ENCODE measurements at regions not wholly inside any gene's neighbourhood (a gene's known extent, or its start where the extent isn't known, plus 50 kb on each side); places are given as distances from the start of the nearest gene placed in this dataset.

DNA sequence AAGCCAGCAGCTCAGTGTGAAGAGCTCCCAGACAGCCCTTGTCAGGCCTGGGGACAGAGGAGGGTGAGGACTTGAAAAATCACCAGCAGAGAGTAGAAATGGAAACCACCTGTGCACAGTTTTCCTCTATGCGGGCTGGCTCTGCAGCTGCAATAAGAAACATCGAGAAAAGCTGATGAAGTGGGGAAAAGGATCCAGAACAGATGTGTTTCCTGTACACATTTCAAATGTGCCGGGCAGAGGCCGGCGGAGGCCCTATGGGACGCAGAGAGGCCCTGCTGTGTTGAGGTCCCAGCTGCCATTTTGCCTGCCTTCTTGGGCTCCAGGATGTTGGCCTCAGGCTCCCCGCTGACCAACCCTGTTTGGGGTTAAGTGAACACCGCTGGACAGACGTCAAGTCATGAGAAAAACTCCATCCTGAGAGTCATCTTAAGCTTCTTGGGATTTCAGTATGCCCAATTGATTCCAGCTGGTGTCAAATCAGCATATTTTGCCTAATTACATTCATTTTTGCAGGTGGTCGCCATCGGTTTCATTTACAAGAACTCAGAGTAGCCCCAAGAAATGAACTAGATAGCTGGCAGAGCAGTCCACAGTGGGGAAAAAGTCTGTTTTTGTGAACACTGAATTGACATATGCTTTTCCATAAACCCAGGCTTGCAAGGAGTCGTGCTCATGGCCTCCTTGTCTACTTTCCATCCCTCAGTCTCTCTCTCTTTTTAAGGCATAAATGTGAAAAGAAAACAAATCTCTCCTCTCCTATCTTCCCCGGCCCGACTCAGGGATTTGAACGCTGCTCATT, 150.4 kb upstream of the PHACTR3 start:
- peak; percentile 51 for DNase-seq
- intact Hi-C loops (cut with micrococcal nuclease), result no loop called here
- peak; percentile 72 for ATAC-seq

DNA sequence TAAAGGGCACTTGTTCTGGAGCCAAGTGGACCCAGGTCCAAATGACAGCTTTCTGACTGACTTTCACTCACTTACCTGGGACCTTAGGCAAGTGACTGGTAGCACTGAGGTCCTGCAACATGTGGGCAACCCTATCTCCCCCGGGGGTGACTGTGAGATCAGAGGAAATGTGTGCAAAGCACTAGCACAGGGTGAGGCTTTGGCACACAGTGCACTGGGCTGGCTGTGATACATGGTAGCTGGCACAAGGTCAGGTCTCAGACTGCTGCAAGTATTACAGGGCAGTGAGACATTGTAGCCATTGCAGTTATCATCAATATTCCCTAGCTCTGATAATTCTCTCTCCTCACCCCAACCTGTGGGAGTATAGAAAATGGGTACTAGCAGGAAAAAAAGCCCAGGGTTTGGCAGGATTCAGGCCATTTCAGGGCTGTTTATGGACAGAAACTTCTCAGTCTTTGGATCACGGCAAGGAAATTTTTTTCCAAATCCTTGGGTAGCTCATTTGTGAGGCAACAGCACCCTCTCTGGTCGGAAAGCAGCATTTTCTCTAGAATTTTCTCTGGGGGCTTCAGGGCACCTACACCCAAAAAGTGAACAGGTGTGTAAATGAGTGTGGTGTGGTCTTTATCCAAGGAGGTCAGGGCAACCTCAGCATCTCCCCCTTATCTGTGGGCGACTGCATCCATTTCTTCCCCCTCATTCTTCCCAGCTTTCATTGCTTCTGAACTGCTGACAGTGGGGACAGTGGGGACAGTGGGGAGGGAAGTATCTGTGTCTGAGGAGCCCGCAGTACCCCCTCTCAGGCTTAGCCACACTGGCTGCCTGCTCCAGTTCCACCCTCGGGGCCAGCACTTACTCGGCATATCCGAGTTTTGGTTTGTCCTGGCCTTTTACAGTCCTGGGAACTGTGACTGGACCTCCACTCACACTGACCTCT, 148.7 kb upstream of the PHACTR3 start:
- DNase-seq (peak; percentile 48), ATAC-seq (peak; percentile 73)
- intact Hi-C loops (cut with micrococcal nuclease), result no loop called here

DNA sequence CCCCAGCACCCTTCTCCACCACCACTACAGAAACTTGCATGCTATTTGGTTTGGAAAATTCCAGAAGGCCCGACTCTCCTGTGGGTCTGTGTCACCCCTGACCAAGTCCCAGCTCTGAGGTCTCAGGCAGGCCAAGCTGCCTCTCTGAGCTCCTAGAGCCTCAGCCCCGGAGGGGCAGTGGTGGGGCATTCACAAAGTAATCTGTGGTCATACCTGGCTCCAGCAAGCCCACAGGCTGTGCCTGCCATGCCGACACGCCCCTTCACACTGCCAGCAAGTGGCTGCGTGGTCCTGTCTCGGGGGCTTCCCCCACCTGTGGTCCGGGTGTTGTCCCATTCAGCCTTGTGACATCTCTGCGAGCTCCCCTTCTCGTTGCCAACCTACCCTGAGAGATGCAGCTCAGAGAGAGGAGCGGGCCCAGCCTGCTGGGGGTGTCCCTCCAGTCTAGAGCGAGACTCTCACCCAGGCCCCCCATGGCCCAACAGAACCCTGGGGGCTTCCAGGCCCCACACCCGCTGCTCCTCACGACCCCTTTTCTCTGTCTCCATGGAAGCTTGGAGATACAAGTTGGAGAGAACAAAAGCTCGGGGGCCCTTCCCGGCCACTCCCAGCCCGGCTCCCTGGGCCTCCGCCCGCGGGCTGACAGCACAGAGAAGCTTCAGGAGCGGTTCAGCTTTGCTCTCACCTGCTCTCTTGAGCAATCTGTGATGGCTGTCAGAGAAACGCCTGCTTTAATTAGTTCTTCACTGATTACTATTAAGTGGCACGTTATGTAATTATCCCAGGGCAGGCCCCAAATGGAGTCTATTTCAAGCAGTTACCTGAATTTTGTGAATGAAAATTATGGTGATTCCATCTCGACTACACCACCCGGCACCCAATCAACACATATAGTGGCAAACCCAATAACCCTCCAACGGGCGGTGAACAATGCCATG, 147.7 kb upstream of the PHACTR3 start:
- ATAC-seq (no peak), DNase-seq (no peak)
- intact Hi-C loops (cut with micrococcal nuclease), result no loop called here

DNA sequence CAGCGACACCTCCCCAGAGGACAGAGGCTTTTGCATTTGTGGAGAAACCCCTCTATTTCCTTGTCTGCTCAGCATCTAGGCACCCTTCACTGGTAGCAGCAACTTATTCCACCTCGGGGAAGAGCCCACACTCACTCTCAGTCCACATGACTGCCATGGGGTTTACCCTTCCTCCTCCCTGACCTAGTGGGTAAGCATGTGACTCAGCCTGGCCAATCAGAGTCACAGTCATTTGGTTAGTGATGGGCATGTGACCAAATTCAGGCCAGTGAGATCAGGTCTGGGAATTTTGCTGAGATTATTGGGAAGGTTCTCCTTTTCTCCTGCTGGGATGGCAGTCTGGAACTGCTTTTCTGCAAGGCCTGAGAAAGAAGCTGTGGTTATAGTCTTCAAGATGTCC, 145.7 kb upstream of the PHACTR3 start:
- DNase-seq (no peak), ATAC-seq (no peak)
- intact Hi-C loops (cut with micrococcal nuclease), result no loop called here

DNA sequence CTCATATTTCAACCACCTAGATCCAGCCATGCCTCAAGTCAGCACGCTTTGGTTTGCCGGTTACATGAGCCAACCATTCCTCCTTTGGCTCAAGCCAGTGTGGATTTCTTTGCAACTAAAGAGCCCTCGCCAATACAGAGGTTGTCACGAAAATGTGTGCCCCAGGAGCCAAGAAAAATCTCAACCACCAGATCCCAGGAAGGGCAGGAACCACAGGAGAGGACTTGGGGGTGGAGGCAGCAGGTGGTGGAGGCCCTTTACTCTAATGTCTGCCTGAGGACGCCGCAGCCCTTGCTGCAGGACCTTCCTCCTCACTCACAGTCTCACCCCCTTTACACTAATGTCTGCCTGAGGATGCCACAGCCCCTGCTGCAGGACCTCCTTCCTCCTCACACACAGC, 144.8 kb upstream of the PHACTR3 start:
- no peak for ATAC-seq
- intact Hi-C loops (cut with micrococcal nuclease), result no loop called here
- no peak for DNase-seq

DNA sequence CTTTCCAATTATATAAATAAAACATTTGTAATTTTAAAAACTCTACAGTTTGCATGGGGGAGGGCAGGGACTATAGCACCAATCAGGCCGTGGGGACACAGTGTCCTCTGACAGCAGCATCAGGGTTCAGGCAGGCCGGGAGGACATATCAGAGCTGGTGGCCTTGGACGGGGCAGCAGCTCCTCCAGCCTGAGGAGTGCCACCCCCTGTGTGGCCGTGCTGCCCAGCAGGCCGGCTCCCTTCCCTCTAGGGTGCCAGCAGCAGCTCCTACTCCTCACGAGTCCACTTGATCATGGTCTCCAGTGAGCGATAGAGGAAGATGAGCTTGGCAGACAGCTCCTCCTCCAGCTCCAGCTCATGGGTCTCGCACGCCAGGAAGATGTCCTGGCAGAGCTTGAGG, 144.0 kb upstream of the PHACTR3 start:
- DNase-seq (no peak), ATAC-seq (no peak)
- intact Hi-C loops (cut with micrococcal nuclease), result no loop called here

DNA sequence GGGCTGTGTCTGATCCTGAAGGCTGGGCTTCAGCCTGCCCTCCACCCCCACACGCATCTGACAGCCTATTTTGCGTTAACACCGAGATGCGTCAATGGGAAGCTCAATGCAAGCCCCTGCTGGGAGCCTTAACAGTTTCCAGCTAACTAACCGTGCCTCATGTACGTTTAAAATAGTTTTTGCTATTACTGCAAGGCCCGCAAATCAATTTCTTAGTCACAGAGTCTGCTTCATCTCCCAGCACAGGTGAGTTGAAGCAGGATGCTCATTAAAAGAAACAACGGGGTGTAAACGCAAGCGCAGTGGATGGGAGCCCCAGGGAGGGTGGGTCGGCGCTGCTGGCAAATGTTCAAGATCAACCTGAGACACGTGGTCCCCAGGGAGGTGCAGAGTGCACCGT, 142.8 kb upstream of the PHACTR3 start:
- intact Hi-C loops (cut with micrococcal nuclease), result no loop called here
- ATAC-seq (no peak), DNase-seq (no peak)

DNA sequence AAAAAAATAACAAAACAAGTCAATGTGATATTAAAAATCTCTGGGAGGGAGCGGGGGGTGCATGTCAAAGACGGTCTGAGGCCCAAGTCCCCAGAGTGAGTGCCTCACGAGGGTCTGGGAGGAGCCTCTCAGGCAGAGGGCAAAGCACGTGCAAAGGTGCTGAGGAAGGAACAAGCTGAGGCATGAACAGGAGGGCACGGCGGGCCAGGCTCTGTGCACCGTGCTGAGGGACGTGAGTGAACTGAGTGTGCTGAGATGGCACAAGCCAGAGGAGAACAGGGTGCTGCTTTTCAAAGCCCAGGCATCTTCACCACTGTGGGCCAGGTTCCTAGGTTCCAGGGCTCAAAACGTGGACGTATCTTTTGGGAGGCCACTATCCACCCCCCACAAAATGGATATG, 142.1 kb upstream of the PHACTR3 start:
- DNase-seq (no peak), ATAC-seq (no peak)
- intact Hi-C loops (cut with micrococcal nuclease), result no loop called here

DNA sequence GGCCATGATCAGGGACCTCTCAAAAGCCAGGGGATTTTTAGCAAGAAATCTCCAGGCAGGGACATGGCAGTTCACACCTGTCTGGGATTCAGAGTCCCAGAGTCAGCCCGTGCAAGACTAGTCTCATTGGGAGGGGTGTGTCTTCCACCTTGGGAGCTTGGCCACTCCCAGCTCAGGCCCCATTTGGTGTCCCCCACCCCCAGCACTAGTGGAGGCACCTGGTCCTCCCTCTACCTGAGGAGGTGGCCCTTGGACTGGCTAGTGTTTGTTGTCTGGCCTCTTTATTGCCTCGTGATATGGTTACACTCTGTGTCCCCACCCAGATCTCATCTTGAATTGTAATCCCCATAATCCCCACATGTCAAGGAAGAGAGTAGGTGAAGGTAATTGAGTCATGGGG, 140.8 kb upstream of the PHACTR3 start:
- intact Hi-C loops (cut with micrococcal nuclease), result no loop called here
- ATAC-seq, result no peak
- DNase-seq, result no peak

DNA sequence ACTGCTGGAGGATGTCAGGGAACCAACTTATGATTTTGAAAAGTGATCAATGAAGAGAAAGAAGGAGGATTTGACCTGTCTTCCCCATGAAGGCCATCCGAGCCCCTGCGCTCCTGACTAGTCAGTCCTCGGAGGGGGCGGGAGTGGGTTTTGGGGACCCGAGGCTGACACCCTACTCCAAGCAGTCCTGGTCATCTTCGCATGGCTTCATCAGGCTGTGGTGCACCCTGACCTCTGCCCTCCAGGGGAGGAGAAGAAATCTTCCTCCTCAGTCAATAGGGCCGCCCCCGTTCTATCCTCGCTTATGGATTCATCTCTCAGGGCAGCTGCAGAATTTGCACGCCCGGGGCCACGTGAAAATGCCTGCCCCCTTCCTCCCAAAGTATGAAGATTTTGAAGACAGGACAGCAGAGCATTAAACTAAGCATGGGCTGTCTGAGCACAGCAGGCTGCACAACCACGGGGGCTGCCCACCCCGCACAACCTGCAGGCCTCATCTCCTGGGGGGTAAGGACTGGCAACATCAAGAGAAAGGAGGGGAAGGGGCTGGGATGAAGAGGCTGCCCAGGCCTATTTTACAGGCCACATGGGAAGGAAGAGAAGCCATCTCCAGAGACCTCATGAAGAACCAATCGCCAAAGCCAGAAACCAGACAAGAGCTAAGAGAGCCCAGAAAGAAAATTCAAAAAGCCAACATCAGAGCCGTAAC, 138.1 kb upstream of the PHACTR3 start:
- ATAC-seq, result no peak
- intact Hi-C loops (cut with micrococcal nuclease), result no loop called here
- DNase-seq, result no peak

DNA sequence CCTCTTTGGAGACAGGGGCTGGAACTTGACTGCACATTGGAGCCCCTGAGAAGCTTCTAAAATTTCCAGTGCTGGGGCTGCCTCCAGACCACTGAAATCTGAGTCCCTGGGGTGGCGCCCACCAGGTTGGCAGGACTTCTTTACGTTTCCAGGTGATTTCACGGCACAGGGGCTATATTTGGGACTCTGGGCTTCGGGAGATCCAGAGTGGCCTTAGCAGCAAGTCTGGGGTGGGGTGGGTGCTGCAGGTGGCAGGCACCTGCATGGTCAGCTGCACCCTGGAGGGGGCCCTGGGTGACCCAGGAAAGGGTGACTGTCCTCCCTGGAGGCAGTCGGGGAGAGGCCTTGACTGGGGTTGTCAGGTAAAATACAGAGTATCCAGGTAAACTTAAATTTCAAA, 135.5 kb upstream of the PHACTR3 start:
- intact Hi-C loops (cut with micrococcal nuclease), result no loop called here
- ATAC-seq (no peak), DNase-seq (no peak)

DNA sequence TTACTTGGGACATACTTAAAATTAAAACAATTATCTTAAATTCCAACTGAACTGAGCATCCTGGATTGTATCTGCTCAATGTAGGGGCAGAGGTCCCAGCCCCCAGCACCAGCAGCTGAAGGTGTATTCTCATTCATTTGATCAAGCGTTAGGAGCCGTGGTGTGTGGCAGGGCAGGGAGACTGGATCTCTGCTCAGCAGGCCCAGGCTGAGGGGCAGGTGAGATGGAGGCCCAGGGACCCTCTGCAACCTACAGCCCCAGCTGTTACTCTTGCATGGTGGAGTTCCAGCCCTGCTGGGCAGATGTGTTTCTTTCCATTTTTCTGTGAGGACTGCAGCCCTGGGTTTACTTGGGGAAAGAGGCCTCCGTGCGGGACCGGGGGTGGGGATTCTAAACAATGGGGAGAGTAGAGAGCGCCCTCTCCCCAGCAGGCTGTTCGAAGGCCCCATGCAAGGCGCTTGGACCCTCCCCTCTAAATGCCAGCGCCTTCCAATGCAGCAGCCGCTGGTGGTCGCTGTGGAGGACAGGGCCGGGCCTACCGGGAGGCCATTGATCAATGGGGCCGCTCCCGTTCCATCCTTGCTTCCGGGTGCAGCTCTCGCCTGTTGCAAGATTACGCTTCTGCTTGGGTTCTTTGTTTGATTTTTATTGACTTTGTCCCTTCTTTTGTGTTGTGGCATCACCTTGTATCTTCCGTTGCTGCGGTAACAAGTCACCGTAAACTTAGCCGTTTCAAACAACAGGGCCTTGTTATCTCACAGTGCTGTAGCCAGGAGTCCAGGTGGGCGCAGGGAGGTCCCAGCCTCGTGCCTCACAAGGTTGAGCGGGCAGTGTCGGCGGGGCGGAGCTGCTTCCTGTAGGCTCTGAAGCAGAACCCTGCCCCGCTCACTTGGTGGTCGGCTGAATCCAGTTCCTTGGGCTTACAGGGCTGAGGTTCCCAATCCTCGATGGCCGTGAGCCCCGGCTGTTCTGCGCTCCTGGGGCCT, 134.8 kb upstream of the PHACTR3 start:
- ATAC-seq (no peak), DNase-seq (no peak)
- intact Hi-C loops (cut with micrococcal nuclease), result no loop called here

DNA sequence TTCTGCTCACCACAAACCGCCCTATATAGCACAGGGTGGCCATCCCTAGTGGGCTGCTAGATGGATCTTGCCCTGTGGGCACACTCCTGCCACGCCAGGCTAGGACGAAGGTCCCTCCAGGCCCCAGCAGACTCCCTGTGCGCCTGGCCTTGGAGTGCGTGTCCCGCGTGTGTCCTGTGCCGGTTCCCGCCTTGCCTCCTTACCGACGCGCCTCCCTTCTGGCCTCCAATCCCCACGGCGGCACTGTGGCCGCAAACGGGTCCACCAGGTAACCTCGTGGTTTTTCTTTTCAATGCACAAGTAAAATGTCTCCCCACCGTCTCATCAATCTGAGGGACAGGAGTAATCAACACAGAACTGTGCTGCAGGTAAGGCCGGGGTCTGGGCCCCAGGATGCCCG, 133.8 kb upstream of the PHACTR3 start:
- DNase-seq (no peak), ATAC-seq (no peak)
- intact Hi-C loops (cut with micrococcal nuclease), result no loop called here

DNA sequence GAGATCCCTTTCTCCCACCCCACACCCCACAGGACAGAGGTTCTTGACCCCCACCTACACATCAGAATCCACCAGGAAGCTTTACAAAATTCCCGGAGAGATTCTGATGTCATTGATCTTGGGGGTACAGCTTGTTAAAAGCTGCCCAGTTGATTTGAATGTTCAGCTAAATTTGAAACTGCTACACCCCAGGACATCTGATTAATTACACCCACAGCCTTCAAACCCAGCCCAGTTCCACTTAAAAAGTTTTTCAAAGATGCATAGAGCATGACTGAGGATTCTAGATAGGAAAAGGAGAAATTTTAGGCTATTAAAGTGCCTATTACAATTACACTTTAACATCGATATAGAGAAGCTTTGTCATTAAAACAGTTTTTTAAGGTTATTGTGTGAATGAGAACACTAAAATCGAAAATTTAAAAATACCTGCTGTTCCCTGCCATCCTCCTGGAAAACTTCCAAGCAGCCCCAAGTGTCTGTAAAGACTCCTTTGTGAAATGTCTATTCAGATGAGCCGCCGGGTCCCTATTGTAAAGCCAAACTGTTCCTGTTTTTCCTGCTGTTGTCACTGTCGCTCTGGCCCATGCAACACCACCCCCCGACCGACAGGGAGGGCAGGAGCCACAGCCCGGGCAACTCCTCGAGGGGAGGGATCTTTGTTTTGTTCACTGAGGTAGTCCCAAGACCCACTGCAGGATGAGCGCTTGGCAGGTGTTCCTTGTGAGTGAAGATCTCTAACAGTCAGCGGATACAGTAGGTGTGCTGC, 132.5 kb upstream of the PHACTR3 start:
- no peak for ATAC-seq
- DNase-seq, result no peak
- intact Hi-C loops (cut with micrococcal nuclease), result no loop called here

DNA sequence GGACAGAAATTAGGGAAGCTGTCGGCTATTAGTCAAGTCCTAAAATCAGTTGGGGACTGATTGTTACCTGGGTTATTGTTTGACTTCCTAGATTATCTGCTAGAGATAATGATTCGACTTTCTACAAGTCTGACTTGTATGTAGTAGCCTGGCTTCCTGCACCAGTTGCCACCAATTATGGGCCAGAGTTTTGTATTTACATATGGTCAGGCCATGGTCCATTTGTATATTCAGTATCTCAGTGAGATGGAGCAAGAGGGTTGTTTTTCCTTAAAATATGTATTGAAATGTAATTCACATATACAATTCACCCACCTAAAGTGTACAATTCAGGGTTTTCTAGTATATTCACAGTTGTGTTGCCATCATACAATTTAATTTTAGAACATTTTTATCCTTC, 130.6 kb upstream of the PHACTR3 start:
- ATAC-seq, result no peak
- DNase-seq, result no peak
- intact Hi-C loops (cut with micrococcal nuclease), result no loop called here

DNA sequence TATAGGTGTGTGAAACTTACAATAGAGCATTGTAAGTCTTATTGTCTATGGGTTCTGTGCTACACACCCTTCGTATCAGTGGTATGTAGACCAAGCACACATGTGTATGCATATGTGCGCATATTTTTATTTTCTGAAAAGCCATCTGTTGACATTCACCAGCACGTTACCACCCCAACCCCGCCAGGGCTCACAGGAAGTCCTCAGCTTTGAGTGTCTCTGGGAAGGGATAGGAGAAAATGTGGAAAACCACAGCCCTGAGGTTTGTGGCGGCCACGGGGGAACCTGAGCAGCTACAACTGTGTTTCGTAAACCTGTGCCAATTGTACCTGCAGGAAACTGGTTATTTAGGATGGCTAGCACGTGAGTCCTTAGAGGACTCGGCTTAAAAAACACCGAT, 123.3 kb upstream of the PHACTR3 start:
- intact Hi-C loops (cut with micrococcal nuclease), result no loop called here
- no peak for ATAC-seq
- DNase-seq, result no peak

DNA sequence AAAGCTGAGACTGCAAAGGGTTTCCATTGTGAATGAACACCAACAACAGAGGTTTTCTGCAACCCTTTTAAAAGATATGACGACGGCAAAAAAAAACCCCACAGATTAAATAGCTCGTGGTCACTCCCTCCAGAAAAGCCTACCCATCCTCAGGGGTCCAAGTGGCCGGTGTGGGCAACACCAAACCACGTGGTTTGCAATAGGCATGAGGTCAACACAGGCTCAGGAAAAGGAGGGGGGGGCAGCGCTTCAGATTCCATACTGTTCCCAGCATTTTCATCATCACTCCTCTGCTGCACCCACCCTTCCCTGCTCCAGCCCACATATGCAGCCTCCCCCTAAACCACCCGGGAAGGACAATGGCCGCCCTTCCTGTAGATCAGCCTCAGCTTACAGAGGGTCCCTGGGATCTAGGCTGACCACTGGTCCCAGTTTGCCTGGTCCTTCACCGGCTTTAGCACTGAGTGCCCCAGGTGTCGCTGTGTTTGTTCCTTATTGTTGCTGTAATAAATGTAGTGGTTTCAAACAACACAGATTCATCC, 122.8 kb upstream of the PHACTR3 start:
- DNase-seq (no peak), ATAC-seq (no peak)
- intact Hi-C loops (cut with micrococcal nuclease), result no loop called here

Data from left ventricle myocardium superior (tissue), 1 donor.